WERI-Rb-1 (cell line): ENCODE measurements at regions not wholly inside any gene's neighbourhood (a gene's known extent, or its start where the extent isn't known, plus 50 kb on each side); places are given as distances from the start of the nearest gene placed in this dataset.

Source experiments
- DNase-seq: peaks from one replicate; pipeline ENCODE4 v3.0.0-alpha.2; 2020
- H3K27ac ChIP-seq: fragments of 250-450 bp; sonication (Bioruptor Pico); 2 replicates; pipeline ENCODE4 v1.5.1; 2020; ENCODE audit warnings: mild to moderate bottlenecking, moderate library complexity
- H3K27me3 ChIP-seq: fragments of 250-450 bp; sonication (Bioruptor Pico); 2 replicates; pipeline ENCODE4 v1.5.1; 2021; ENCODE audit warnings: mild to moderate bottlenecking, low read depth, moderate library complexity; ENCODE audit not compliant: insufficient read depth, severe bottlenecking
- H3K36me3 ChIP-seq: fragments of 250-450 bp; sonication (Bioruptor Pico); 2 replicates; pipeline ENCODE4 v1.5.1; 2020; ENCODE audit warnings: mild to moderate bottlenecking, moderate library complexity
- H3K4me3 ChIP-seq: 2 replicates; pipeline ENCODE4 v1.5.1; 2011; ENCODE audit warnings: low read depth, mild to moderate bottlenecking, control low read depth, low read length
- H3K9me3 ChIP-seq: fragments of 250-450 bp; sonication (Bioruptor Pico); 2 replicates; pipeline ENCODE4 v1.5.1; 2021; ENCODE audit warnings: mild to moderate bottlenecking, moderate library complexity; ENCODE audit not compliant: severe bottlenecking
- TF ChIP-seq, protein P1 (sequence below): IDR thresholded peaks from 2 replicates; pipeline ENCODE4 v1.5.1; 2011; ENCODE audit warnings: low read depth, mild to moderate bottlenecking, control low read depth, inconsistent platforms, low read length

DNA sequence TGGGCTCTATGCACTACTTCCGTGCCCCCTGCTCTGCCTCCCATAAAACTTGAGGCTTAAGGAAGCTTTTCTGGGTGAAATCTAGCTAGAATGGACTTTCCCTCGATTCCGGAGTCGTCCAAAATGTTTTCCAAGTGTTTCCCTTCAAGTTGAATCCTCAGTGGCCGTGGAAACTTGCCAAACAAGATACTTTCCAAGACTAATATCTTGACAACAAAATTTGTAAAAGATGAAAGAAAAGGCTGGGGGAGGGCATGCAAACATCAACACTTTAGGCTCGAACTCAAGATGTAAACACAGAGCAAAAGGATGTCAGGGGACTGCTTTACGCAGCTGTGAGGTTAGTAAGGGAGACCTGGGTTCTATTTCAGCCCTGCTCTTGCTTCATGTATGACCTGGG lies 482.8 kb upstream of the KLF4 start:
- Histone ChIP-seq H3K4me3 (no peak overlapping the region), H3K36me3 (no peaks in the 10 kb centered on the region), H3K9me3 (no peaks in the 10 kb centered on the region), H3K27ac (no peak overlapping the region), H3K27me3 (peaks cover 44% of the 10 kb centered on the region)
- no peak for DNase-seq
- TF ChIP-seq, protein P1, sequence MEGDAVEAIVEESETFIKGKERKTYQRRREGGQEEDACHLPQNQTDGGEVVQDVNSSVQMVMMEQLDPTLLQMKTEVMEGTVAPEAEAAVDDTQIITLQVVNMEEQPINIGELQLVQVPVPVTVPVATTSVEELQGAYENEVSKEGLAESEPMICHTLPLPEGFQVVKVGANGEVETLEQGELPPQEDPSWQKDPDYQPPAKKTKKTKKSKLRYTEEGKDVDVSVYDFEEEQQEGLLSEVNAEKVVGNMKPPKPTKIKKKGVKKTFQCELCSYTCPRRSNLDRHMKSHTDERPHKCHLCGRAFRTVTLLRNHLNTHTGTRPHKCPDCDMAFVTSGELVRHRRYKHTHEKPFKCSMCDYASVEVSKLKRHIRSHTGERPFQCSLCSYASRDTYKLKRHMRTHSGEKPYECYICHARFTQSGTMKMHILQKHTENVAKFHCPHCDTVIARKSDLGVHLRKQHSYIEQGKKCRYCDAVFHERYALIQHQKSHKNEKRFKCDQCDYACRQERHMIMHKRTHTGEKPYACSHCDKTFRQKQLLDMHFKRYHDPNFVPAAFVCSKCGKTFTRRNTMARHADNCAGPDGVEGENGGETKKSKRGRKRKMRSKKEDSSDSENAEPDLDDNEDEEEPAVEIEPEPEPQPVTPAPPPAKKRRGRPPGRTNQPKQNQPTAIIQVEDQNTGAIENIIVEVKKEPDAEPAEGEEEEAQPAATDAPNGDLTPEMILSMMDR, result no peak

DNA sequence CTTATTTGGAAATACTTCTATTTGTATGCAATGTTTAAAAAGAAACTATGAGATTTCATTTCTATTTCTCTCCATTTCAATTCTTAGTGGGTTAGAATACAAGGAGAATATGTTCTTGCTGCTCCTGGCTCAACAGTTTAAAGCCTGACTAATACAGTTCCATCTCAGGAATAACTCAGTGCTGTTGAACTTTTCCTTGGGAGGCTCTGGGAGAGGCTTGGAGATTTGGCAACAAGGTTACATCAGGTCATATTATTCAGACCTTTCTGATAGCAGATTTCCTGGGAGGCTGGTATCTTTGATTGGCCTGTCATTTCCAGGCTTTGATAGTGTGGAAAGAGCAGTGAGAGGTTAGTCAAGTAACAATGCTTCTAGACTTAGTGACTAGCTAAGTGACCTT lies 481.7 kb upstream of the KLF4 start:
- no peak for DNase-seq
- H3K27ac ChIP-seq, result no peak overlapping the region
- H3K27me3 ChIP-seq, result peaks cover 53% of the 10 kb centered on the region
- TF ChIP-seq, protein P1, result no peak
- no peak overlapping the region for H3K4me3 ChIP-seq
- H3K36me3 ChIP-seq, result no peaks in the 10 kb centered on the region
- H3K9me3 ChIP-seq, result no peaks in the 10 kb centered on the region

DNA sequence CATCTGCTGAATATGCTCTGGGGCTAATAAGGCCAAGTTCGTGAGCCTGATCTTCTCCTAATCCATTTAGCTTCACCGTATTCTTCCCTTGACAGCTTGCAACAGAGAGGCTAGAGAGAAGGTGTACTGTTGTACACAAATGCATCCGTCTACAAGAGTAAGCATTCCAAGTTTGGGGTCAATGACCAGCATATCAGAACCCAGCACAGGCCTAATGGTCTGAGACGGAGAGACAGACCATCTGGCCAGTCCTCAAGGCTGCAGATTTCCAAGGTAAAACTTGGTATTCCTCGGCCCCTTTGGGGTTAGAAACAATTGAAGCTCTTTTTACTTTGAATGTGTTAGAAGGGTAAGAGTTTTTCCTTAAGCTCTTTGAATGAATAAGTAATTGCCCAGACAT lies 481.2 kb upstream of the KLF4 start:
- Histone ChIP-seq H3K27ac (no peak overlapping the region), H3K36me3 (no peaks in the 10 kb centered on the region)

DNA sequence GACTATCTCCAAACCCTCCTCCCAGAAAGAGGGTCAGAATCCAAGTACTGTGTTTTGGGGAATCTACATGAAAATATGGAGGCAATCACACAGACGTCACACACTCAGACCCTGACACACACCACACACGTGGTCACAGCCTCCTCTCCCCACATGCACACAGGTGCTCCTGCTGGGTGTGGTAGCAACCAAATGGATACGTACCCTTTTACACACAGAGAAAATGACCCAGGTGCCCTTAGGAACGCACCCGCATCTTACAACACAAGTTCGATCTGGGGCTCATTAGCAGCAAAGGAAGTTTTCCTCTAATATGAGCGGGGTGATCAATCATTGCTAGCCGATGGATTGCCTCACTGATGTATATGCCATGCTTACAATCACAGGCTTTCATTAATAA lies 480.2 kb upstream of the KLF4 start:
- Histone ChIP-seq H3K4me3 (no peak overlapping the region), H3K36me3 (no peaks in the 10 kb centered on the region), H3K9me3 (no peaks in the 10 kb centered on the region), H3K27me3 (peaks cover 54% of the 10 kb centered on the region), H3K27ac (no peak overlapping the region)
- DNase-seq, result no peak
- TF ChIP-seq, protein P1, result no peak

More for the DNA sequence above, 481.2 kb upstream of the KLF4 start:
- H3K27me3 ChIP-seq, result peaks cover 57% of the 10 kb centered on the region
- peak; percentile 16 for DNase-seq
- TF ChIP-seq, protein P1, result no peak
- no peaks in the 10 kb centered on the region for H3K9me3 ChIP-seq
- no peak overlapping the region for H3K4me3 ChIP-seq

DNA sequence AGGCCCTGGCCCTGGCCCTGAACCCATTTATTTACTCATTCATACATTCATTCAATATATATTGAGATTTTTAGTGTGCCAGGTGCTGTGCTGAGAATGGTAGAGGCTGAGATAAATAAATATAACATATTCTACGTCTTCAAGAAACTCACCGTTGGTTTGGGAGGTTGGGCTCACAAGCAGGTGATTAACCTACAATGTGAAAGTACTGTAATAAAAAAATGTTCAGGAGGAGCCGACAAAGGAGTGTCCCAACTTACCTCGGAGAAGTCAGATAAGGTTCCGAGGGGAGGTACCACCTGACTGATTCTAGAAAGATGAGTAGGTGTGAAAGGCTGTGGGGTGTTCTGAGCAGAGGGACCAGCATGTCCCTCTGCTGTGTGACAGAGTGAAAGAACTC lies 479.6 kb upstream of the KLF4 start:
- DNase-seq, result no peak
- Histone ChIP-seq H3K4me3 (no peak overlapping the region), H3K27ac (no peak overlapping the region), H3K36me3 (no peaks in the 10 kb centered on the region), H3K9me3 (no peaks in the 10 kb centered on the region), H3K27me3 (peaks cover 56% of the 10 kb centered on the region)
- TF ChIP-seq, protein P1, result no peak

DNA sequence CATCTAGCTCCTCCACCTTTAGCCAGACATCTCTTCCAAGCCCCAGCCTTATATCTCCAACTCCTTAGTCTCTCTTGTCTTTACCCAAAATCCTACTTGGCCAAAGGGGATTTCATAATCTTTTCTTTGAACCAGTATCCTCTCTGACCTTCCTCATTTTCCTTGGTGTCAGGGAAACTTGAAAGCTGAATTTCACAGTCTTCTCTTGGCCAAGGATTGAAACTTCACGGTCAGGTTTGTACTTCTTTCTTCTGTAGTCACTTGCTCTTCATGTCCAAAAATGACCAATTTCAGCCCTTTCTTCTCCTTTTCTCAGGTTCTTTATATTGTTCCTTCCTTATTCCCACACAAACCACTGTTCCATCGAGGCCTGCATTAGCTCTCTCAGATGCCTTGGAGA lies 473.7 kb upstream of the KLF4 start:
- no peak for DNase-seq
- H3K27me3 ChIP-seq, result peaks cover 79% of the 10 kb centered on the region
- no peaks in the 10 kb centered on the region for H3K36me3 ChIP-seq
- no peaks in the 10 kb centered on the region for H3K9me3 ChIP-seq
- TF ChIP-seq, protein P1, result no peak
- no peak overlapping the region for H3K4me3 ChIP-seq
- no peak overlapping the region for H3K27ac ChIP-seq
